GM12891 (cell line): ENCODE measurements at regions not wholly inside any gene's neighbourhood (a gene's known extent, or its start where the extent isn't known, plus 50 kb on each side); places are given as distances from the start of the nearest gene placed in this dataset.
"Not testable (repeated sequence)": the region's sequence is repeated elsewhere in the genome, so short reads cannot be mapped to it uniquely, and the experiment has no call there.

ENCODE experiments used
- DNase-seq: peaks from one replicate; pipeline ENCODE4 v3.0.0; 2011; ENCODE audit warnings: low spot score; ENCODE audit not compliant: insufficient read length
- FAIRE-seq: peaks from 2 replicates; lab custom pipeline; 2011; peaks lifted over from hg19 to GRCh38; lab: Jason Lieb, UNC
- PAX5 ChIP-seq: IDR thresholded peaks from 2 replicates; pipeline ENCODE4 v1.6.1; 2011; ENCODE audit warnings: low read length, moderate library complexity, mild to moderate bottlenecking; ENCODE audit not compliant: insufficient read depth, severe bottlenecking
- POLR2A ChIP-seq: IDR thresholded peaks from 2 replicates; pipeline ENCODE4 v1.6.1; 2011; ENCODE audit warnings: low read depth, low read length, control low read depth
- POLR2AphosphoS5 ChIP-seq: IDR thresholded peaks from 2 replicates; pipeline ENCODE4 v1.6.1; 2011; ENCODE audit warnings: low read depth, low read length, control low read depth
- POU2F2 ChIP-seq: IDR thresholded peaks from 2 replicates; pipeline ENCODE4 v1.6.1; 2011; ENCODE audit warnings: low read depth, mild to moderate bottlenecking, control low read depth, low read length, moderate library complexity
- SPI1 ChIP-seq: IDR thresholded peaks from 2 replicates; pipeline ENCODE4 v1.6.1; 2011; ENCODE audit warnings: low read depth, low read length, control low read depth
- TAF1 ChIP-seq: IDR thresholded peaks from 2 replicates; pipeline ENCODE4 v1.6.1; 2011; ENCODE audit warnings: low read depth, low read length, control low read depth

DNA sequence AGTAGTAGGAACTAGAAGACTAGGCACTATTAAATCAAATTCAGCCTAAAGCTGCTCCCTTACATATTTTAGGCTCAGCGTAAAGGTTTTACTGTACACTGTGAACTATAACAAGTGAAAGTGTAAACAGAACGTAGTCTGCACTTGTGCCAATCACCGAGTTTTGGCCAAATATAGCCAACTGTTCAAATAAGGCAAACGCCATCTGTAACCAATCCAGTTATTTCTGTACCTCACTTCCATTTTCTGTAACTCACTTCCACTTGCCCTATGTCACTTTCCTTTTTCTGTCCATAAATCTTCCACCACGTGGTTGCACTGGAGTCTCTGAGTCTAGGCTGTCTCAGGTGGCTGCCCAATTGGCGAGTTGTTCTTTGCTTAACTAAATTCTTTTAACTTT is 2132.2 kb downstream of the LRRC4C start:
- TF ChIP-seq POLR2A (no peak), PAX5 (no peak), TAF1 (no peak), POLR2AphosphoS5 (no peak), SPI1 (no peak), POU2F2 (no peak)
- FAIRE-seq (no peak), DNase-seq (no peak)

DNA sequence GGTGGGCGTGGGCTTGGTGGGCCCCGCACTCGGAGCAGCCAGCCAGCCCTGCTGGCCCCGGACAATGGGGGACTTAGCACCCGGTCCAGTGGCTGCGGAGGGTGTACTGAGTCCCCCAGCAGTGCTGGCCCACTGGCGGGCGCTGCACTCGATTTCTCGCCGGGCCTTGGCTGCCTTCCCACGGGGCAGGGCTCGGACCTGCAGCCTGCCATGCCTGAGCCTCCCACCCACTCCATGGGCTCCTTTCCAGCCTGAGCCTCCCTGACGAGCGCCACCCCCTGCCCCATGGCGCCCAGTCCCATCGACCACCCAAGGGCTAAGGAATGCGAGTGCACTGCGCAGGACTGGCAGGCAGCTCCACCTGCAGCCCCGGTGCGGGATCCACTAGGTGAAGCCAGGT is 2147.6 kb downstream of the LRRC4C start:
- FAIRE-seq, result not testable (repeated sequence)

GRCh38 chr11:39304586-39304985 is 2154.9 kb downstream of the LRRC4C start:
- DNase-seq, result no peak
- TF ChIP-seq SPI1 (no peak), POLR2AphosphoS5 (no peak), PAX5 (no peak), TAF1 (no peak), POLR2A (no peak), POU2F2 (no peak)
- no peak for FAIRE-seq

More for the DNA sequence above, 2147.6 kb downstream of the LRRC4C start:
- DNase-seq, result not testable (repeated sequence)

- FAIRE-seq (no peak), DNase-seq (no peak)
- TF ChIP-seq POU2F2, result no peak
- TF ChIP-seq POLR2AphosphoS5, result no peak
Observed at GRCh38 chr11:39294648-39295047, 2164.8 kb downstream of the LRRC4C start.

GRCh38 chr11:39288011-39288410 is 2171.4 kb downstream of the LRRC4C start:
- no peak for FAIRE-seq
- no peak for TF ChIP-seq POLR2A
- no peak for TF ChIP-seq POU2F2
- TF ChIP-seq TAF1, result no peak
- no peak for TF ChIP-seq PAX5
- TF ChIP-seq SPI1, result no peak
- TF ChIP-seq POLR2AphosphoS5, result no peak

GRCh38 chr11:39268176-39268690 is 2191.2 kb downstream of the LRRC4C start:
- no peak for FAIRE-seq

More at GRCh38 chr11:39288011-39288410, 2171.4 kb downstream of the LRRC4C start:
- no peak for DNase-seq

GRCh38 chr11:39255648-39256047 is 2203.8 kb downstream of the LRRC4C start:
- DNase-seq (no peak), FAIRE-seq (no peak)
- TF ChIP-seq POU2F2, result no peak
- no peak for TF ChIP-seq PAX5
- TF ChIP-seq SPI1, result no peak
- no peak for TF ChIP-seq POLR2AphosphoS5
- no peak for TF ChIP-seq TAF1
- no peak for TF ChIP-seq POLR2A

More at GRCh38 chr11:39268176-39268690, 2191.2 kb downstream of the LRRC4C start:
- no peak for TF ChIP-seq TAF1
- no peak for TF ChIP-seq POLR2AphosphoS5
- DNase-seq, result no peak

DNA sequence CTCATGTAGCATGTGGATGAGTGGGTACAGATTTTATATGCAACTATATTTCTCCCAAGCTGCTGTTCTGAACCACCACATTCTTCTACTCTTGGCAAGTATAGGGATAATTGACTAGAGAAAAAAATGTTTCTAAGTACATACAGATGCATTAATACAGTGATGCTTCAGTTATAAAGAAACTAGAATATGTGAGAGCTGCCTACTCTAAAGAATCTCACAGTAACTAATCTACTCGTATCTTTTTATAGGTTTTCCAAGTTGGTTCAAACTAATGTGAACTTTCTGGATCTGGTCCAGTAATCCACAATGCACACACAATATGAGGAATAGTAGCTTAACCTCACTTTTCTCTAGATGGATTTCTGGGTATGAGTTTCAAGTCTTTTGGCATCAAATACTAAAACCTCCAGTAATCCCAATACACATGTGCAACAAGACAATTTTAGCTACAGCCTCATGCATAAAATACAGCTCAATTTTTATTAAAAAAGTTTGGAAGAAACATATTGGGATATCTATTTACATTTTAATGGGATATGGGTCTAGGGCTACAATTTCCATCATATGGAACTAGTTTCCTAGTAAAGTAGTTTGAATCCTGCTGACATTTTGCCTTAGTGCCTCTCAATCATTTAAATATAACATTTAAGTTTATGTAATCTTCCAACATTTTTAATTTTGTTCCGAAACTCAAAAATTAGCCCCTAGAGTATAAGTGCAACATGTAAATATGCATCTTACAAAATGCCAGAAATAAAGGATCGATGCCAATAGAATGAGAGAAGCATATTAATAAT is 2209.7 kb downstream of the LRRC4C start:
- TF ChIP-seq POLR2A (no peak), TAF1 (no peak), POLR2AphosphoS5 (no peak), SPI1 (no peak), PAX5 (no peak), POU2F2 (no peak)
- no peak for FAIRE-seq
- DNase-seq, result no peak

DNA sequence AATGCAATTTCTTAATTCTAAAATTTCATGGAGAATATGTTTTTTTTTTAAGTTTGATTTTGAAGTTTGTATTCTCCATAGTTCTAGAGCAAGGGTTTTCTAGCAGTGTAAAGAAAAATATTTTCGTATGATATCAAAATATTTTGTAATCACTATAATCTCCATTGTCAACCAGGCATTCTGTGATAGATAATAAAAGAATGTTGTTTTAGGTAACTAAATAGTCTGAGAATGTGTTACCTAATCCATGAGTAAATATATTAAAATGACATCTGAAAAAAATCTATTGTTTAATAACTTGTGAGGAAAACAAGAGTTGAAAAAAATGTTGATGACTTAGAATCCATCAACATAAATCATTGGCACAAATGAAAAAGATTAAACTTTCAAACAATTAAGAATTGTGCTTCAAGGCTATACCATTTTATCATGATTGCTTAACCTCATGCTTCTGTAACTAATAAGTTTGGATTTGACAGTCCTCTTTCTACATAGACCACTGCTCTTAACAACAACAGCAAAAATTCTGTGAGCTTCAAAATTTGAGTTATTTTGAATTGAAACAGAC is 2211.8 kb downstream of the LRRC4C start:
- TF ChIP-seq POLR2AphosphoS5, result no peak
- TF ChIP-seq SPI1, result no peak
- no peak for TF ChIP-seq POU2F2
- TF ChIP-seq TAF1, result no peak
- TF ChIP-seq PAX5, result no peak
- no peak for TF ChIP-seq POLR2A
- no peak for DNase-seq
- FAIRE-seq, result no peak

DNA sequence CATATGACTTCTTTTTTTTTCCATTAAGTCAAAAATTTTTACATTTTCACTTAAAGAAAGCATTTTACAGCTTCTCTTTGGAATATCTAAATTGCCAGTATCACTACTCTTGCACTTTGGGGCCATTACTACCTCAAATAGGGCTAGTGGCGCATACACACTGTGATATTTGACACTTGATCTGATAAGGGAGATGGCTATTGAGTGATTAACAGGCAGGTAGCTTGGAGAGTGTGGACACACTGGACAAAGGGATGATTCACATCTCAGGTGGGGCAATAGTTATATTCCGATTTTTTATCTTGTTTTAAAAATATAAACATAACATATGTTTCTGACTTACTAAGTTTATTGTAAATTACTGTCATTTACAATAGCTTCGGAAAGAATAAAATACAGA is 2219.9 kb downstream of the LRRC4C start:
- DNase-seq (no peak), FAIRE-seq (no peak)
- TF ChIP-seq POLR2AphosphoS5, result no peak
- no peak for TF ChIP-seq PAX5
- no peak for TF ChIP-seq SPI1
- TF ChIP-seq POLR2A, result no peak
